ENCODE measurements at regions not wholly inside any gene's neighbourhood (a gene's known extent, or its start where the extent isn't known, plus 50 kb on each side); places are given as distances from the start of the nearest gene placed in this dataset.
A peak's percentile ranks its signal among the peaks of the same experiment; 100 is the strongest.
"Not testable (repeated sequence)": the region's sequence is repeated elsewhere in the genome, so short reads cannot be mapped to it uniquely, and the experiment has no call there.

DNA sequence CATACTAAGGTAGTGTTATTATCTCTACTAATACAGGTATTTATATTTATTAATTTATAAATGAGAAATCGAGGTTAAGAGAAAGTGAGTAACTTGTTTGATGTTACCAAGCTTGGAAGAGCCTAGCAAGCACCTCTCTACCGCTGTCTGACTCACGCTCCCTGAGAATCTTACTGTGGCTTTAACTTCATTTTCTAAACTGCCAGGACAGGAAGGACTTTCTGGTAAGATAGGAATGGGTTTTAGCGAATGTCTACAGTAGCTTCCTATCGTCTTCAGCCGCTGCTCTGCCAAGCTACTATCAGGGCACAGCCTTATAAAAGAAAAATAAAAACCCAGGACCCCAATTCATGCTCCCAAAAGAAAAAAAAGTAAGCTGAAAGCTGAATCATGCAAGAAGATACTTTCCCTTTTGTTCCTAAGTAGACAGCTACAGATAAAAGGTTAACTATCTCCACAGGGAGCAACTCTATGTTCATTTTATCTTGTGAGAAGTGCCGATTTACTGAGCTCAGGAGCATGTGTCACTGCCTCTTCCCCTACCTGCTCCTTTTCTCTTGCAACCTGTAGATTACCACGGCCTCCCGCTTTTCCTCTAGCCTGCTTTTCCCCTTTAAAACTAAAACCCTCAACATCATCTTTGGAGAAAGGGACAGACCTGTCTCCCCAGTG, 60.2 kb downstream of the THNSL1 start:
- no peak for DNase-seq

DNA sequence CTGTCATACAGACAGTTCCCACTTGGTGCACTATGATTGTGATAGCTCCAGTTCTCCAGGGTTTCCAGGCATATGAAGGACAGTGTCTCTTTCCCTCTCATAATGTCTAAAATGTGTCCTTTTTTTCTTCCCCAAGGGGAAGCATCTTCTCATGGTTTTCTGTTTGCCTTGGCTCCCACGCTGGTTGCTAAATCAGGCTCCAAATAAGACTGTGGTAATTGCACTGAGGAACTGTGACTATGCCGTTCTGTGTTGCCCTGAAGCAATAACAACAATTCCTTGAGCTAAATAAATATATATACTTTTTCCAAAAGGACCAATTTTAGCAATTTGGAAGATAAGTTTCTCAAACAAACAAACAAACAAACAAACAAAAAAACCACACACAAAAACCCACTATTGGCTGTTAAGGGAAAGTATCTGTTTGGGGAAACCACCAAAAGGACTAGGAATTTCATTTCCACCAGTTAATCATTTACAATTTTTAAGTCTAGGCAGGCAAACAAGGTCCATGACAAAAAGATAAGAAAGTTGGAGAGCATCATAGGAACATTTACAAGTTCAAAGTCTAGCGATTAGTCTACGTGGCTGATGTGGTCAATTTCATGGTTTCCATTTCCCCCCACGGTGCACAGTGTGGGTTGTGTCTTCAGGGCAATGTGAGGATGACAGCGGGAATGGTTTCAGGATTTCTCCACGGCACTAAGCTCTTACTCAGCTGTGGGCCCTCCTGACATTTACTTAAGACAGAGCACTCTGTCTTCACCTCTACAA, 62.4 kb downstream of the THNSL1 start:
- no peak for DNase-seq

DNA sequence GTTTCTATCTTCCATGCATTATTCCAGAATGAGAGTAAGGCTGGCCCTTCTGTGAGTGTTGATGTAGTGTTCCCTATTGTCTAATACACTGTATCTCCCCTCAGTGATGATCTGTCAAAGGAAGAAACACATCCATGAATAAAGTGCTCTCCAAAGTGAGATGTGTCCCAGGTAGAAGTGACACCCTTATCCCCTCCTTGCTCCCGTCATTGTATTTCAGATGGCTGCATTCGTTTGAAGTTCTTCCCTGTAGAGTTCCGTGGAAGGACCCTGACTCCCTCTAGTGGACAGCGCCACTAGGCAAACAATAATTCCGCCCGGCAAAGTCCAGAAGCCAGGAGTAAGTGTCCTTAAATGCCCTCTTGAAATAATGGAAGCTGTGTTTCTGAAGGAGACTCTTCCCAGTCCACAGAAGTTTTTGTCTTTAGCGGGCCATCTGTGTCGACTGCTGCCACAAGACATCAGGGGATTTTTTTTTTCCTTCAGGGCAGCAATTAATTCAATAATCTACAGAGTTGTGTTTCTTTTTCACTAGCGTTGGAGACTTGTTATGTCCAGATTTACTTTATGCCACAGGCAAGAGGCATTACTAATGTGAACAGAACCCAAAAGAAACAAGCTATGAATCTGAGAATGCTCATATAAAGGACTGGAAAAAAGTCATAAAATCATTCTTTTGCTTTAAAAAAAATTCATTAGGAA, 64.6 kb downstream of the THNSL1 start:
- DNase-seq: peak; percentile 84

DNA sequence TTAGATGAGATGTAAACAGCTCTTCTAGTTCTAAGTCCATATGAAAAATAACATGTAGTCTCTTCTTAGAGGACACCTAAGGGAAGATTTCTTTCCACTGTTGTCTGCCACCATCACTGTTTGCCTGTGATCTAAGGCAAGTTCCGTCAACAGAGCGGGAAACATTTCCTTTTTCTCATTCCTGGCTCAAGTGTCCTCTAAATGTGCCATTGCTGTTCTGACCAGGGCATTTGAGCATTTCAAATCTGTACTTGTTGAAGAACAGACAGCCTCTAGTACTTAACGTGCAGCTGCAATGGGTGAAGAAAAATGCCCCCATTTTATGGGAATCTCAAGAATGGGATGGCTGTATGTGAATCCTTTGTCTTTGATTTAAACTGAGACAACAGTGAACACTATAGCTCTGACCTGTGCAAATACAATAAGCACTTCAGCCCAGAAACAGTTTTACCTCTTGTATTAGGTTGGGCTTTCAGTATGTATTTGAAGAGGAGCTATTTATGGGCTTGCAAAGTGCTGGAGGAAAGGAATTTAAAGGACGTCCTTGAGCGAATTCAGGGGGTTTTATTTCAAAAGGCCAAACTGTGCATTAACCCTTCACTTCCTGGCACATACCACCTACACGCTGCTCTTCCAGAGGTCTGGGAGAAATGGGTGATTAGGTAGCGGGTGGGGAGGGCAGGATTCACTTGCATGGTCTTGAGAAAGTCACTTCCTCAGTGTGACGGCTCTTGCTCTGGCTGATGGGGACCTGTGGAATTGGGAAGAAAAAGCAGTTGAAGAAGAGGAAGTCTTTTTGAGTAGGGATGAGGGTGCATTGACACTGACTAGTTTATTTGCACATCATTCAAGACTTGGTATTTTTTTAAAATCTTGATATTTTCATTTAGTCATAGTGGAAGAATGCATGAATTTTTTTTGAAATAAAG, 66.1 kb downstream of the THNSL1 start:
- no peak for DNase-seq

DNA sequence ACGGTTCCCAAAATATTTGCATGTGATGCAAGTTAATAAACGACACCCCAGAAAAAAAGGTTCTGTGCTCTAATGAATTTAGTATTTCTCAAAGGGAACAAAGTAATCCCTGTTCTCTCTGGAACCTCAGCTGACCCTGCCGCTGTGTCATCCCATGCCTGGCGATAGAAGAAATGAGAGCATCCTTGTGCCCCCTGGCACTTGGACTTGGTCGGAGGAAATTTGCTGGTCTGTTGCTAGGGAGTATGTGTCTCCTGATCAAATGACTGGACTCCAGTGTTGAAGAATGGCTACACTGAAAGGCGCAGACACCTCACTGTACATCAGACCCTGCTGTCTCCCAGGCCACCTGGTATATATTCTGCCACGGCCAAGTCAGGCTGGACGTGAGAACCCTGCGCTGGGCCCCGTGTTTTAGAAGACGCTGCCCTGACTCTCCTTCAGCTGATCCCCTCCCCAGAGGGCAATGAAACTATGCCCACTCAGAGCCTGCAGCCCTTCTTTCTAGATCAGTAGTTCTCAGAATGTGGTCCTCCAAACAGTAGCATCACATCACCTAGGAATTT, 67.2 kb downstream of the THNSL1 start:
- no peak for DNase-seq

DNA sequence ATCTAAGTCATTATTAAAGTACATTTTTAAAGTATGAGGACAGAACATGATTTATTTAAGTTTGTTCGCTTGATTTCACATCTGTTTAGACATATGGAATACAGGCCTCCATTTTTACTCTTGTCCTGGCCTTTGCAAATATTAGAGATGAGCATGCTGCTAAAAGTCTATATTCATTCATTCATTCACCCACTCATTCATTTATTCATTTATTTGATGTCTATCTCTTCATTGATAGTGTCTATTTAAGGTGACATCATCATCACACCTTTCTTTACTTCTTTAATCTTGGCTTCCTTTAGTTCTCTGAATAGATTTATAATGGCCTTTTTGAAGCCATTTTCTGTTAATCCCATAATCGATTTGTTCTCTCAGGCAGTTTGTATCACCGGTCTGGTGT, 68.0 kb downstream of the THNSL1 start:
- DNase-seq: no peak

DNA sequence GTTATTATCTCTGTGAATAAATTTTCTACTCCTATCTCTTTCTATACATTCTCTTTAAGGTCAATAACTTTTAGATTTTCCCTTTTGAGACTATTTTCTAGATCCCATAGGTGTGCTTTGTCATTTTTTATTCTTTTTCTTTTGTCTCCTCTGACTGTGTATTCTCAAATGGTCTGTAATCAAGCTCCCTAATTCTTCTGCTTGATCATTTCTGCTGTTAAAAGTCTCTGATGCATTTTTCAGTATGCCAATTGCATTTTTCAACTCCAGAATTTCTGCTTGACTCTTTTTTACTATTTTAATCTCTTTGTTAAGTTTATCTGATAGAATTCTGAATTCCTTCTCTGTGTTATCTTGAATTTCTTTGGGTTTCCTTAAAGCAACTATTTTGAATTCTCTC, 78.2 kb downstream of the THNSL1 start:
- no peak for DNase-seq

DNA sequence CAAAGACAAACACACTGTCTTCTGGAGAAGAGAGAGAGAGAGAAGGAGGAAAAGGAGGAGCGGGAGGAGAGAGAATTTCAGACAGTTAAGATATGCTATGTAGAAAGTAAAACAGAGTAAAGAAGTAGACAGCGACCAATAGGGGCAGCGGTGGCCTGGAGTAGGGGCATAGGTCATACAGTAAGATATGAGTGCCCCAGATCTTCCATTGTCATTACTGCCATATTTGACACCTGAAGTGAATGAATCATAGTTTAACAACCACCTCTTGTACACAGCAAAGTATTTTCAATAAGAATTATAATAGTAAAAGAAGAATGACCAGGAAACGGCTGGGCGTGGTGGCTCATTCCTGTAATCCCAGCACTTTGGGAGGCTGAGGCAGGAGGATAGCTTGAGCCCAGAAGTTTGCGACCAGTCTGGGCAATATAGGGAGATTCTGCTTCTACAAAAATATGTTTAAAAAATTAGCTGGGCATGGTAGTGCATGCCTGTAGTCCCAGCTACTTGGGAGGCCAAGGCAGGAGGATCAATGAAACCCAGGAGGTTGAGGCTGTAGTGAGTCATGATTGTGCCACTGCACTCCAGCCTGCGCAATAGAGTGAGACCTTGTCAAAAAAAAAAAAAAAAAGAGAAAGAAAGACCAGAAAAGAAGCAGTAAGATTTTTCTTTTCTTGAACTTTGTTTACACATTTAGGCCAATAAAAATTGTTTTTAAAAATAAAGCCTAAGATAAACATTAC, 77.0 kb upstream of the GPR158 start:
- DNase-seq: no peak

DNA sequence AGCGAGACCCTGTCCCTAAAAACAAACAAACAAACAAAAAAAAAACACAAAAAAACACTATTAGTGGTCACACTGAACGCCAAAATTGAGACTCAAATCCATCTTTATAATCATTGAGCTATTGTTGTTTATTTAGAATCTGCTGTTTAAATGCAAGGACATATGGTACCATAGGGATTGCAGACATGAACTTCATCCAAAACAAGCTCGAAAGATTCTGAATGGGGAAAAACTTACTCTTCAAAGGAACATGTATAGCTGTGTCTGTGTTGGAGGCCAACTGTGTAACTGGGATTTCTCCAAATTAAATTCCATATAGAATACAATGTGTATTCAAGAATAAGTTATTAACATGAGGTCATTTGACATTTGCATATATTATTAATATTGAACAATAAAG, 74.7 kb upstream of the GPR158 start:
- DNase-seq: no peak

DNA sequence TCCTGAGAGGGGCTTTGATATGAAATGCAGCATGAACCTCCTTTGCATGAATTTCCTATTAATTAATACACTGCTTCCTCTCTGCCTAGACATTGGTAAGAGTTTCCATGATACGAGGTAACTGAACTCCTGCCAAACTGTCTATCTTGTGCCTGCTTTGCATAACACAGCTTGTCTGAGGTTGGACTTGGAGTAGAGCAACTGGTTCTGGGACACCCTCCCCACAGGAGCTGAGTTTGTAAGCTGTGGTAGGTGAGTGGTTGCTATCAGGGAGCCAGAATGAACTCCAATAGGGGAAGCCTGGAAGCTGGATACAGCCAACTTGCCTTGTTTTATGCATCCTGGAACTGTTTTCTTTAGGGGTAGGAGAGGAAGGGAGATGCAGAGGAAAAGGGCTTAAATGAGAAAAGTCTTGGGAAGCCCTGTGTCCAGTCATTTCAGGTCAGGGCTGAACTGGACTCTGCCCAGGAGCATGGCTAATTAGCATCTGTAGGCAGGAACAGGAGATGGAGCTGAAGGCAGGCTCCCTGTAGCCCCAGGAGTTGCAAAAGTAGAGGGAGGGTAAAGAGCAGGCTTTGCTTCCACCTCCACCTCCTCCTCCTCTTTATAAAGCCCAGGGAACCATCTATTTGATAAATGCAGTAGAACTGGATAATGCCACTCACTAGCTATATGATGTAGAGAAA, 73.2 kb upstream of the GPR158 start:
- DNase-seq: no peak

DNA sequence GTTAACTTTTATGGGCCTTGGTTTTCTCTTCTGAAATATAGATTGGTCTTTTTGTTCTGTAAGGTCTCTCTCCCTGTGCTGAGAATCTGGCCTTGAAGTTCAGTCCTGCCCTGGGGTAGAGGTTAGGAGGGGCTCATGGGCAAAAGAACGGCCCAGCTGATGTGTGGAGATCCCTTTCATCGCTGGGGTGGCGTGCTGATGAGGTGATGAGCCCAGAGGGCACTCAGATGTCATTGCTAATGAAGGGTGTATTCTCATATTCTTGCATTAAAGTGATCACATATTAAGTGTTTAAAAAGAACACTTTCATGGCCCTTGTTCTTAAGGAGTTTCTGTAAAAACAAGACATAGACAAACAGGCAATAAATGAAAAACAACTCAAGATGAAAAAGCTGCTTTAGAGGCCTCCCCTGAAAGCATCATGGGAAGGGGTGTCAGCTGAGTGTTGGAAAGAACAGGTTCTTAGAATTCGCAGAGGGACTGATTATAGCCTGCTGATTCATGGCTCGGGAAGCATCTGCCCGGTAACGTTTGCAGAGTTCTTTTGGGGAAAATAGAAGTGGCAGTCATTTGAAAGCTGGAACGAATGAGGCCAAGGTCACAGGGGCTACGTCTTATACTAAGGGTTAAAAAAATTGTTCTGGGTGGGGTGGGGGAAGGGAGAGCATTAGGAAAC, 72.5 kb upstream of the GPR158 start:
- DNase-seq: no peak

DNA sequence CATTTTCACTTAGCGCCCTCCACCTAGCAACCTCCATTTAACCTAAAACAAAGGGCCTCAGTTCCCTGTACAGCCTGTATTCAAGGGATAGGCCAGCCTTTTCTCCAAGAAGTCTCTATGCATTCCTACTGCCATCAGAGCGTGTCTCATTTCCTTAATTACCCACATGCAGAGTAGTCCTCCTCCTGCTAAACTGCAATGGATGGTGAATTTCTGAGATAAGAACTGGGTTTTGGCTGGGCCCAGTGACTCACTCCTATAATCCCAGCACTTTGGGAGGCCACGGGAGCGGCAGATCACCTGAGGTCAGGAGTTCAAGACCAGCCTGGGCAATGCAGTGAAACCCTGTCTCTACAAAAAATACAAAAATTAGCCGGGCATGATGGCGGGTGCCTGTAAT, 71.1 kb upstream of the GPR158 start:
- DNase-seq: no peak

DNA sequence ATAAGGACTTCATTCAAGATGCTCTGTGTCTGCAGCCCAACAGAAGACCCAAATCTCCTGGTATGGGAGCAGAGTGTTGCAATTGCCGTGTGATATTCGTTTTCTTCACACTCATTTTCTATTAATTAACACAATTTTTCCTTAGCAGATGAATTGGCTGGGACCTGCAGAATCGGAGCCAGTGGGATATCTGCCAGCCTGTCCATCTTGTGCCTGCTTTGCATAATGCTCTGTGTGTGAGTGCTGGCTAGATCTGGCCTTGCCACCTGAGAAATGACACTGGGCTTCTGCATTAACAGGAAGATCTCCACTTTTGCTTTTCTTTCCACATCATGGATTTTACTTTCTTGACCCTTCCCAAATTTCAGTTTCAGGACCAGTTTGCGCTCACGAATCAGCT, 70.4 kb upstream of the GPR158 start:
- DNase-seq: no peak

DNA sequence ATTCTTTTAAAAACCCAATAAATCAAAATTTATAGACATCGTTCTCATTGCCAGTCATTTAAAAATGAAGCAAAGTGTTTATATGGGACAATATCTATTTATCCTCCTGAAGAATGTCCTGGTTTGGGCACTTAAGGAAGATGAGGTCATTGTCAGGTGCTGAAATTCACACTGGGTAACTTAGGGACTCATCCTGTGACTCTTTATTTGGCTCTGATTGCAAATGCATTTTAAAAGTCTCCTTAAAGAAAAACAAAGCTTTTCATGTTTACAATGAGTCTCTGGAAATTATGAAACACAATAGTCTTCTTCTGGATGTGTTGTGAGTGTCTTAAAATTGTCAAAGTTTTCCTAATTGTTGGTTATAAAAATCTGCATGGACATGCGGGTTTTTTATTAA, 69.5 kb upstream of the GPR158 start:
- no peak for DNase-seq

DNA sequence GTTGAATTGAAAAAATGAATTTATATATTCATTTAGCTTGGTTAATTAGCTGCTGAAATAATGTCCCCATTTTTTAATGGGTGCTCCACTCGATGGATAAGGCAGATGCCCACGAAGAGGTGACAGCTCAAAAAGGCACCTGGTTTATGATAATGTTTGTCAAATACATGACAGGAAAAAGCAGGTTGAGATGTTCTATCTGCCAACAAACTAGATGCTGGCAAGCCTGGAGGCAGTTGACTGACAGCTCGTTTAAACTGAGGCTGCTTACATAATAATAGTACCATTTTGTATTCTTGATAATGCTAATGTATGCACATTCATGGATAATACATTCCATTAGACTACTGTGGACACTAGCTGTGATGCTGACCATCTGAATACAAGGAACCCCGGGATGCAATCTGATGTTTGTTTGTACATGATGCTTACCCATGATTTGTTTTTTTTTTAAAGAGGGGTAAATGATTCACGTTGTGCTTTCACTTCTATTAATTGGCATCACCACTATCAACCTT, 69.0 kb upstream of the GPR158 start:
- no peak for DNase-seq

DNA sequence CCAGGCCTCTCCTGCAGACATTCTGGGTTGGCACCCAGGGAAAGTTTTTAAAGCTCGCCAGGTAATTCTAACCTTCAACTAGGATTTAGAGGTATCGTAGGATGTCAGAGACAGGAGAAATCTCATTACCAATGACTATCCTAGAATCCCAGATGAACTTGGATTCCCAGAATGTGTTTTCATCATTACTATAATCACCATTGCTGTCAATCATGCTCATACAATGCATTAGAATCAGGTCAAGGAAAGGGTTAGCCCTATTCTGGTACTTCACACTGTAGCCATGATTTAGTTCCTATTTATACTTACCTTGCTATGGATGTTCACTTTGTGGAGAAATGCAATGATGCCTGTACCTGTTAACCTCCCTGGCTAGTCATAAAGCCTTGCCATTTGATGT, 67.0 kb upstream of the GPR158 start:
- DNase-seq: no peak

DNA sequence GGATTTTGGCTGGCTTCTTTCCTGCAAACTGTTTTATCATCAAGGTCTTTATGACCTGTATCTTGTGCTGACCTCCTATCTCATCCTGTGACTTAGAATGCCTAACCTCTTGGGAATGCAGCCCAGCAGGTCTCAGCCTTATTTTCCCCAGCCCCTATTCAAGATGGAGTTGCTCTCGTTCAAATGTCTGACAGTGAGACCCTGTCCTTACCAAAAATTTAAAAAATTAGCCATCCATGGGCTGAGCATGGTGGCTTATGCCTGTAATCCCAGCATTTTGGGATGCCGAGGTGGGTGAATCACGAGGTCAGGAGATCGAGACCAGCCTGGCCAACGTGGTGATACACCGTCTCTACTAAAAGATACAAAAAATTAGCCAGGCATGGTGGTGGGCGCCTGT, 64.9 kb upstream of the GPR158 start:
- DNase-seq: not testable (repeated sequence)

DNA sequence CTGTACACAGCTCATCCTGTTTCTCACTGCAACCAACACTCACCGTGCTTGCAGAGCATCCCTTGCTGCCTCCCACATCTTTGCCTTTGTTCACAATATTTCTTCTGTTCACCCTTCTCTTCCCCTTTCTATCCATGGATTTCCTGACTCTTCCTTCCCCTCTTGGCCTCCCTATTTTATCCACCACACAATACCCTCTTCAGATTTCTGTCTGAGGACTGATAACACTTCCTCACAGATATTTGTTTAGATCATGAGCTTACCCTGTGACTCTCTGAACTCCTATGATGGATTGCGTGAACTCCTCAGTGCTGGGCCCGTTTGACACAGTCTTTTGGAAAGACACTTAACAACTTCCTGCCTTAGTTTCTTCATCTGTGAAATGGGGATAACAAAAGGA, 62.8 kb upstream of the GPR158 start:
- DNase-seq: no peak

DNA sequence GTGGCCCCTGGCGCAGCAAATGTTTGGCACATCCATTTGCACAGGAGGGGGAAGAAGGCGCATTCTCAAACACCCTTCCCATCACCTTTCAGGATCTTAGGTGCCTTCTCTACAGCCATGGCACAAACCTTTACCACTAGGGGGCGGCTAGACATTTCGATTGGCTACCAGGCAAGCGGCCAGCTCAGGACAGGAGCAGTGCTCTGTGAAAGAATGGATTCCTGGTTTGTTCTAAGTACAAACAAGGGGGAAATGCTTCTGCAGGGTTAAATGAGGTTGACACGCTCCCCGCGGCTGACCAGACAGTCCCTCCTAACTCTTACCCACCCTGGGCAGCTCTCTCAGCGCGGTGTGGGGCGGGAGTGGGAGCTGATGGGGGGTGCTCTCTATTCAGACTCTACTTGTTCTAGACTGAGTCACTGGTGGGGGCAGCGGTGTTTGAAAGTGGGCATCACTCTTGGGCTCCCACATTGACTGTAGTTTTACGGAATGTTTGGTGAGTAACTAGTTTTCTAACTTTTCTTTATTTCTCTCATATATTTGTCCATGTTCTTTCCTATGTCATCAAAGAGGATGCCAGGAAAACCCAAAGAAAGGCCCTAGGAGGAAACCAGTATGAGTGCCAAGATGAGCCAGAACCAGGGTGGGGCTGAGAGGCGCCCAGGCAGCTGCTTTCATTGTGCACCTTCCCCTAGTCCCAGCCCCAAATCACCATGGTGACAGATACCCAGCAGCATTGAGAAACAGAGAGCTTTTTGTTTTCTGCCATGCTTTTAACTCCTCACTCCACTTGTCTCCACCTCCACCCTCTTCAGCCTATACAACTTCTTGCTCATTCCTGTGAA, 61.4 kb upstream of the GPR158 start:
- DNase-seq: peak; percentile 68

DNA sequence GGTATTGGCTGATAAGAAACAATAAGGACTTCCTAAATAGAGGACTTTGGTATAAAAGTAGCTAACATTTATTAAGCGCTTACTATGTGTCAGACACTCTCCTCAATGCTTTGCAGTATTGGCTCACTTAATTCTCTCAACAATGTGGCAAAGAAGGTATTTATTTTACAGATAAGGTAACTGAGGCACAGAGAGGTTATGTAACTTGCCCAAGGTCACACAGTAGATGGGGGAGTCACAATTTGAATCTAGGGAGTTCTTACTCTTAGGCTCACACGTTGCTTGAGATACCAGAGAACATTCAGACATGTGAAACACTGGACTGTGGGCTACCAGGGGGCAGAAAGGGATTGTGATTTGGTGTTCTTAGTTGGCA, 60.8 kb upstream of the GPR158 start:
- DNase-seq: no peak

All from activated effector memory CD4-positive, alpha-beta T cell treated with anti-CD3 and anti-CD28 coated beads, Interleukin-2, amount 50 U/mL, for 16 hours (primary cell).